ENCODE measurements at regions not wholly inside any gene's neighbourhood (a gene's known extent, or its start where the extent isn't known, plus 50 kb on each side); places are given as distances from the start of the nearest gene placed in this dataset.

- H3K27ac ChIP-seq: no peak overlapping the region
- H3K9me3 ChIP-seq: no peaks in the 10 kb centered on the region
- no peak overlapping the region for H3K4me3 ChIP-seq
- WGBS, 2 donors: 62 to 64% methylated on average over 3 of the region's 3 CpGs
- no peaks in the 10 kb centered on the region for H3K27me3 ChIP-seq
- no peaks in the 10 kb centered on the region for H3K4me1 ChIP-seq
- no peaks in the 10 kb centered on the region for H3K36me3 ChIP-seq (ENCODE audit: low read depth, missing control alignments)
- DNase-seq: no peak
- TF ChIP-seq POLR2A (IDR thresholded peaks at IDR 0.05) (no peak), CTCF (IDR thresholded peaks at IDR 0.05) (no peak)
- intact Hi-C loops (cut with DNase I; ENCODE audit: low total_unique reads): no loop called here
Measured at GRCh38 chr4:95610061-95610569, 61.3 kb upstream of the UNC5C start.

GRCh38 chr4:95606739-95607138, 58.0 kb upstream of the UNC5C start:
- 69 to 71% methylated on average over 7 of the region's 7 CpGs for WGBS, 2 donors

GRCh38 chr4:95603393-95603792, 54.6 kb upstream of the UNC5C start:
- Histone ChIP-seq H3K36me3 (ENCODE audit: low read depth, missing control alignments) (no peaks in the 10 kb centered on the region), H3K9me3 (no peaks in the 10 kb centered on the region), H3K27me3 (no peaks in the 10 kb centered on the region), H3K27ac (no peak overlapping the region), H3K4me1 (no peaks in the 10 kb centered on the region), H3K4me3 (no peak overlapping the region)
- 65 to 74% methylated on average over 4 of the region's 4 CpGs for WGBS, 2 donors
- no peak for DNase-seq
- no peak for TF ChIP-seq POLR2A (IDR thresholded peaks at IDR 0.05)
- no peak for TF ChIP-seq CTCF (IDR thresholded peaks at IDR 0.05)
- intact Hi-C loops (cut with DNase I; ENCODE audit: low total_unique reads): no loop called here

More at GRCh38 chr4:95606739-95607138, 58.0 kb upstream of the UNC5C start:
- H3K27ac ChIP-seq: no peak overlapping the region
- H3K9me3 ChIP-seq: no peaks in the 10 kb centered on the region
- no peak for DNase-seq
- no peak overlapping the region for H3K4me3 ChIP-seq
- intact Hi-C loops (cut with DNase I; ENCODE audit: low total_unique reads): no loop called here
- H3K27me3 ChIP-seq: no peaks in the 10 kb centered on the region
- H3K36me3 ChIP-seq (ENCODE audit: low read depth, missing control alignments): no peaks in the 10 kb centered on the region
- TF ChIP-seq POLR2A (IDR thresholded peaks at IDR 0.05): no peak
- TF ChIP-seq CTCF (IDR thresholded peaks at IDR 0.05): no peak
- no peaks in the 10 kb centered on the region for H3K4me1 ChIP-seq

GRCh38 chr4:95602872-95603271, 54.1 kb upstream of the UNC5C start:
- DNase-seq: no peak
- no peak for TF ChIP-seq POLR2A (IDR thresholded peaks at IDR 0.05)
- TF ChIP-seq CTCF (IDR thresholded peaks at IDR 0.05): no peak
- intact Hi-C loops (cut with DNase I; ENCODE audit: low total_unique reads): no loop called here
- no peaks in the 10 kb centered on the region for H3K4me1 ChIP-seq
- no peaks in the 10 kb centered on the region for H3K36me3 ChIP-seq (ENCODE audit: low read depth, missing control alignments)
- H3K4me3 ChIP-seq: no peak overlapping the region
- no peaks in the 10 kb centered on the region for H3K9me3 ChIP-seq
- no peaks in the 10 kb centered on the region for H3K27me3 ChIP-seq
- H3K27ac ChIP-seq: no peak overlapping the region
- WGBS, 2 donors: 79 to 80% methylated on average over 3 of the region's 3 CpGs

- Histone ChIP-seq H3K27me3 (no peaks in the 10 kb centered on the region), H3K27ac (no peak overlapping the region), H3K4me3 (no peak overlapping the region), H3K36me3 (ENCODE audit: low read depth, missing control alignments) (no peaks in the 10 kb centered on the region), H3K9me3 (no peaks in the 10 kb centered on the region), H3K4me1 (no peaks in the 10 kb centered on the region)
- no peak for TF ChIP-seq POLR2A (IDR thresholded peaks at IDR 0.05)
- TF ChIP-seq CTCF (IDR thresholded peaks at IDR 0.05): no peak
- WGBS, 2 donors: 86 to 92% methylated on average over 4 of the region's 4 CpGs
- DNase-seq: no peak
- intact Hi-C loops (cut with DNase I; ENCODE audit: low total_unique reads): no loop called here
Measured at GRCh38 chr4:95601356-95601755, 52.6 kb upstream of the UNC5C start.
